HG03280 (cell line): ENCODE measurements at regions not wholly inside any gene's neighbourhood (a gene's known extent, or its start where the extent isn't known, plus 50 kb on each side); places are given as distances from the start of the nearest gene placed in this dataset.
A peak's percentile ranks its signal among the peaks of the same experiment; 100 is the strongest.

Experiments used
- ATAC-seq: cut with Tn5 transposase; IDR thresholded peaks from one replicate; pipeline ENCODE4 v1.9.1; 2021; ENCODE audit warnings: mild to moderate bottlenecking, moderate library complexity; ENCODE audit not compliant: unreplicated experiment

DNA sequence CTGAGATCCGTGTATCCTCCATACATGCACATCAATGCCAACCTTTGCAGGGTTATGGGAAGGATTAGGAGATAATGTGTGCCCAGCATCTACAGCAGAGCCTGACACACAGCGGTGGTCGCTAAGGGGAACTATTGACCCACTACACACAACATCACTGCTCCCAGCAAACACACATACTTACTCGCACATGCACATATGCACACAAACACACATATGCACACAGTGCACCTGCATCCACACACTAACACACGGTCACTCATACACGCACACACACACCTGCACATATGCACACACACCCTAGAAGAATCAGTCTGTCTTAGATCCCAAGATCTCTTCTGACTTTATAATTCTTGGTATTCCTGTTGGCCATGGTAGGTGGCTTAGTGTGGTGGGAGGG is 118.3 kb downstream of the GYPC start:
- ATAC-seq, result no peak

GRCh38 chr2:126774761-126775160 is 118.8 kb downstream of the GYPC start:
- no peak for ATAC-seq

- no peak for ATAC-seq
These were observed 119.5 kb downstream of the GYPC start for GRCh38 chr2:126775300-126775985.

DNA sequence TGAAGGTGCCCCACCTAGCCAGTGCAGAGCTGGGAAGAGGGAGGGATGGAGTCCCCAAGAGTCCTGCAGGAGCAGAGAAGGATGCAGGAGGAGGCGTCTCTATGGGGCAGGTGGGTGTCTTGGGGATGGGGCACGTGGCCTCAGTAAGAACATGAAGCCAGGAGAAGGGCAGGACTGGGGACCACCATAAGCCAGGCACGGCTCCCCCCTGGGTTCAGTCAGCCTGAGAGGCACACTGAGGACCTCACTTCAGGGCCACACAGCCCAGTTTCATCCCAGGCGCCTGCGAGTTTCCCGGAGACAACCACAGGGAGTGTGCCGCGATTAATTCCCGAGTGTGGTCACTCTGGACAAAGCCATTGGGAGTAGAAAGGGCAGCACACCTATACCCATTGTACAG is 120.3 kb downstream of the GYPC start:
- no peak for ATAC-seq

DNA sequence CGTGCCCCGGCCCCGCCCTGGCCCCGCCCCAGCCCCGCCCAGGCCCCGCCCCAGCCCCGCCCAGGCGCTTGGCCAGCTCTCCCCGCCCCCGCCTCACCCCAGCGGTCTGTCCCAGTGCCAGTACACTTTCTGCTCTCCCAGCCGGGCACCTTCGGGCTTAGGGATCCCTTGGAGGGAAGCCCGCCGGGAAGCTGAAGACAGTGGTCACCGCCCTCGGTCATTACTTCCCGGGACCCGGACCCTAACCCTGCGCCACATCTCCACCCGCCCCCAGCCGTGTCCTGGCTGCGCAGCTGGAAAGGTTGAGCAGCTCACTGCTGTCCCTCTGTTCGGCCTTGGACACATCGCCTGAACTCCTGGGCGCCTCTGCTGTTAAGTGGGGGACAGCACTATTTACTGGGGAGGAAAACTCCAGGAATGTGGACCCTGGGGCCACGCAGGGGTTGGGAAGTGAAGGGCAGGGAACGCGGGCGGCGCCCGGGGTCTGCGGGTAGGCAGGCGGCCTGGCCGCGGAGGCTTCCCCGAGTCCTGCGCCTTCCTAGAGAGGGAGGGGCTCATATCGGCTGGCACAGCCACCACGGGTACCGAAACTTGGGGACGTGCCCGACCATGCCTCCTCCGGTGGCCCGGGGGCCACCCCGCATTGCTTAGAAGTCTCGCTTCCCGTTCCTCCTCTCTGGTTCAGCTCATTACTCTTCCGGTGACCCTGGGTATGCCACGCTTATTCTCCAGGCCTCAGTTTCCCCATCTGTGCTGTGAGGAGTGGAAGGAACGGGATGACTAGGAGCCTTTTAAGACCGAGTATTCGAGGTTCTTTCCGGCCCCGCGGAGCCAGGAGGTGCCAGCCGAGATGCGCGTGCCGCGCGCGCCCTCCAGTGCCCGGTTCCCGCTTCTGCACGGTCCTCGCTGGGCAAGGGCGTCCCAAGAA is 121.0 kb downstream of the GYPC start:
- peak; percentile 87 for ATAC-seq

GRCh38 chr2:126777620-126777978 is 121.1 kb upstream of the TEX51 start:
- peak; percentile 25 for ATAC-seq

DNA sequence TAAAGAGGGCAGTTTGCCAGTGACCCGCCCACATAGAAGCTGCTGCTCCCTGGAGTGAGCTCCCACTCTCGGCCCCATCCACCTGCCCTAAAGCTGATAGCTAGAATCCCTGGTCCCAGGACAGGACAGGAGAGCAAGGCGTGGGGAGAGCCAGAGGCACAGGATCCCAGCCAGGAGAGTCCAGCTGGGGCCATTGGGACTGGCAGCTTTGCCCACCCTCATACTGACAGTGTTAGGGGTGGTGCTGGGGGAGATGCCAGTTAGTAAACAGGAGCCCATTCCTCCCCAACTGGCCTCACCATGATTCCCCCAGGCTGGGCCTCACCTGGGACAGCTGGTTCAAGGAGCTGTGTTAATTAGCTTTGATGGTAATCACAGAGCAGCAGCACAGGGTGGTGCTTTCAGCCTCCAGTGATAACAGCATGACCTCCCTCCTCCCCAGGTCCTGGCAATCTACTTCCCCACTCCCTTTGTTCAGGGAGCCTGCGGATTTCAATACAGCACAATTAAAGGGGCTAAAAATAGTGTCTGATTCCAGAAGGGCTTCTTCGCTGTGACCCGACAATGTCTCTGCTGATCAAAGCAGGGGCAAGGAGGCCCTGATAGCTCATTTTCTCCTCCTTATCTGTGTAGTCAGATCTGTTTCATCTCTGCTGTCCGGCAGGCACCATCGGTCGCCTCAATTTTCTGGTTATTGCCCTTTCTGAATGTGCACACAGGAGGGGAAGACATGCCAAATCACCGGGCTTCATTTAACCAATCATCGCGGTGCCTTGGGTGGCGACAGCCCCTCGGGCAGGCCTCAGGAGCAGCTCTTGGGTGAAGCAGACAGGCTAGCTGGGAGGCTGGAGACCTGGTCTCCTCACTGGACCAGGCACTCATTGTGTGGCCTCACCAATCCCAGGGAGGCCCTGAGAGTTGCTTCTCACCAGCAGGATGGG is 119.9 kb upstream of the TEX51 start:
- no peak for ATAC-seq

DNA sequence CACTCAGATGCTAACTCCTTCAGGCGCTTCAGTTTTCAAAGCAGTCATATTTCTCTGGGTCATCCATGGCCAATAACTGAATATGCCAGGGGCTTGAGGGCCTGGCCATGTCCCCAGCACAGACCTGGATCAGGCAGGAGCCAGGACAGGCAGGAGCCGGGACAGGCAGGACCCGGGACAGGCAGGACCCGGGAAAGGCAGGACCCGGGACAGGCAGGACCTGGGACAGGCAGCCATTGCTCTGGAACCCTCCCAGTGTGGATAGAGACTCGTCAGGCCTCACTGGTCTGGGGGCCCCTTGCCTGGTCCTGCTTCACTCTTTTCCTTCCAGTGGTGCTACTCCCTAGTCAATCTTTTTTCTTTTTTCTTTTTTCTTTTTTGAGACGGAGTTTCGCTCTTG is 117.5 kb upstream of the TEX51 start:
- ATAC-seq, result no peak

GRCh38 chr2:126781806-126782205 is 116.9 kb upstream of the TEX51 start:
- no peak for ATAC-seq

- ATAC-seq, result no peak
These were observed 116.0 kb upstream of the TEX51 start for GRCh38 chr2:126782648-126783047.

GRCh38 chr2:126783341-126783740 is 115.3 kb upstream of the TEX51 start:
- no peak for ATAC-seq

DNA sequence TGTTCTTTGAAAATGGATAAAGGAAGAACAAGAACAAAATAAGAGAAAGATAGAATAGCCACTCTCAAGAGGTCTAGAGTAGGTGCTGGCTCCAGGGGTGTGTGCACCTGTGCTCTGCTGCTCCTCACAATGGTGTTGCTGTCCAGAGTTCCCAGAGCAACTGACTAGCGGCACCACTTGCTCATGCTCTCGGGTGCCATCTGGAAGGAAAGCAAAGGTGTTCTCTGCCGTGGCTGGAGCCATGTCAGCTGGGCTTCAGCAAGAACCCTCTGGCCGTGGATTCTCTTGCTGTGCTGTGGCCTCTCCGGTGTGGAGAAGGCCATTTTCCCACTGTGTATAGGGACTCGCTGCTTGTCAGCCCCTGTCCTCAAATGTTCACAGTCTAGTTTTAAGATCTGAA is 114.6 kb upstream of the TEX51 start:
- no peak for ATAC-seq

DNA sequence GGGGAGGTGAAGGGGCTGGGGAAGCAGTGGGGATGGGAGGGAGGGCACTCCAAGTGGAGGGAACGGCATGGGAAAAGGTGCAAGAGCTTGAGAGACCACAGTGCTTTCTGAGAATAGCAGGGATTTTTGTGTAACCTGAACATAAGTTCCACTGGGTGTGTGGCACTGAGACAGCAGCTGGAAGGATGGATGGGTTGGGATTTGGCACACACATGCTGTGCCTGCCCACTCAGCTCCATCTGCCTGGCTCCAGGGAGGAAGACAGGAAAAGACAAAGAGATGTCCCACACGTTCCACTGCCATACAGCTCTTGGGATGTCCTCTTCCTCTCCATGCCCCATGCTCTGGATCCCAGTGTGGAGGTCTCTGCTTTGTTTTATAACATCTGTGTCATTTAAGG is 114.1 kb upstream of the TEX51 start:
- ATAC-seq, result no peak

- ATAC-seq, result no peak
These were observed 113.5 kb upstream of the TEX51 start for GRCh38 chr2:126785236-126785635.

- no peak for ATAC-seq
These were observed 112.8 kb upstream of the TEX51 start for GRCh38 chr2:126785862-126786261.

GRCh38 chr2:126786765-126787164 is 111.9 kb upstream of the TEX51 start:
- no peak for ATAC-seq

DNA sequence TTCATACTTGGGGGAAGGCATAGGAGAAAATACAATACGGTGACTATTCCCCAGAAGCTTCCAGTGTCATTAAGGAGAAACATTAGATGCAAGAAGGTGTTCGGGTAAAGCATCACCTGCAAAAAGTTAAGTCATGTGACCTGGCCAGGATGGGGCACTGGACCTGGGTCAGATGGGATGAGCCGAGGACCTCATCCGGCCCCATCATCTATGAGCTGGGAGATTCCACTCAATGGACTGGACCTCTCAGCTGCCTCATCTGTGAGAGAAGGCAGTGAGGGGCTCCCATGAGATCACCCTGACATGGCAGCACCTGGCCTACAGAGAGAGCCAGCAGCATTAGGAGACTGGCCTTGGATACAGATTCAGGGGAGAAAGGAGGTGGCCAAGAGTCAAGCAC is 111.4 kb upstream of the TEX51 start:
- ATAC-seq, result no peak

GRCh38 chr2:126788113-126788512 is 110.6 kb upstream of the TEX51 start:
- ATAC-seq, result no peak

- no peak for ATAC-seq
These were observed 110.0 kb upstream of the TEX51 start for GRCh38 chr2:126788652-126789051.

DNA sequence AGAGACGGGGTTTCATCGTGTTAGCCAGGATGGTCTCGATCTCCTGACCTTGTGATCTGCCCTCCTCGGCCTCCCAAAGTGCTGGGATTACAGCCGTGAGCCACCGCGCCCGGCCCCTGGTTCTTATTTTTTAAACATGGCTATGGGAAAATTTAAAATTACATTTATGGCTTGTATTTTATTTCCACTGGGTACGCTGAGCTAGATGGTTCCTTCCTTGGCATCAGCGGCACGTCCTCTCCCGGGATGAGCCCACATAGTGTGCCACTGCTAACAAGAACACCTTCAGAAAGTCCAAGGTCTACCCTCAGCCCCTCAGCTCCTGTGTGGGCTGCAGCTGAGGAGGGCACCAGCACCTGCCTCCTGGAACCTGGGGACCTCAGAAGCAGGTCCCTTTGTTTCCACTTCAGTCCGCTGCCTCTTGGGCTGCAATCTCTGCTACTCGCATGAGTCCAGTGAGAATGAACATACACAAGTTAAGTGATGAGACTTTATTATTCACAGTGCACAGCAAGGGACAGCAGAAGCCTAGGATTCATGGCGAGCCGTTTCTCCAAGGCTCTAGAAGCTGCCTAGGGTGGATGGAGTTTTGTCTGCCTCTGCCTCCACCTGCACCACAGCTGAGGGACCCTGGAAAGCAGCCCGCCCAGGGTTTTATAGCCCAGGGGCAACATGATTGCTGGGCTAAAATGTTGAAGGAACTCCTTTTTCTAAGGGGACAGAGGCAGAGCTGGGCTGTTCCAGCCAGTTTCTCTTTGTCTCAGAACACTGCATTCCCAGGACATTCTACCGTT is 107.5 kb upstream of the TEX51 start:
- ATAC-seq, result no peak
